Ammon's horn (tissue), 1 donor: ENCODE measurements at regions not wholly inside any gene's neighbourhood (a gene's known extent, or its start where the extent isn't known, plus 50 kb on each side); places are given as distances from the start of the nearest gene placed in this dataset.

Source experiments
- DNase-seq: peaks from one replicate; pipeline ENCODE4 v3.0.0-alpha.2; 2016; ENCODE audit warnings: low spot score

GRCh38 chr3:124091716-124092115 is 99.8 kb upstream of the ROPN1 start:
- DNase-seq, result peak; percentile 49

DNA sequence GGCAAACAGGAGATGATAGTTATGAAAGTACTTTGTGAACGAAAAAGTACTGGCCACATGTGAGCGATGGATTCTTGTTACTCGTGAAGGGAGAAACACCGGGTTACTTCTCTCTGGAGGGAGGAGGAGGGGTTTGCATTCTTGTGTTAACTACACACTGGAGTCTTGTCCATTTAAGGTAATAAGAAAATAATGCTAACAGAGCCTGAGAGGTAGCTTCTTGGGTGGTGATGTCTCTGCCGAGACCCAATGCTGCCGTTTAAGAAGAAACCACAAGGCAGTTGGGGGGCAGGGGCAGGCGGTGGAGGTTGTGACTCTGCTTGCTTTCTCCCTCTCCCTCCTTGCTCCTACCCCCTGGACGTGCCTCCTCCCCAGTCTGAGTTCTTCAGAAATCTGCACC is 100.9 kb upstream of the ROPN1 start:
- no peak for DNase-seq

DNA sequence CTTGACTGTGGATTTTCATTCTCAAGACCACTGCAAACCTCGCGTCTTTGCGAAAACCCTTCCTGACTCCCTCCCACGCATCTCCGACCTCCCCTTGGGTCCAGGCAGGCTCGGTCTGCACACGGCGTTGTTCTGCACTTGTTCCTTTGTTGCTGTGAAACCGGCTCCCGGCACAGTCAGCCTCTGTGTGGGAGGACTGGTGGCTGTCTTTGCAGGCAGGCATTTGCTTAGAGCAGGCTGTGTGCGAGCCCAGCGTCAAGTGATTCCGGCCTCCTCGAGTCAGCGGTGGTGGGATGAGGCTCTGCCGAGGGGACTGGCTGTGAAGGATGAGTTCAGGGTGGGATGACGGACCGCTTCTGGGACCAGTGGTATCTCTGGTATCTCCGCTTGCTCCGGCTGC is 102.6 kb upstream of the ROPN1 start:
- peak; percentile 80 for DNase-seq

DNA sequence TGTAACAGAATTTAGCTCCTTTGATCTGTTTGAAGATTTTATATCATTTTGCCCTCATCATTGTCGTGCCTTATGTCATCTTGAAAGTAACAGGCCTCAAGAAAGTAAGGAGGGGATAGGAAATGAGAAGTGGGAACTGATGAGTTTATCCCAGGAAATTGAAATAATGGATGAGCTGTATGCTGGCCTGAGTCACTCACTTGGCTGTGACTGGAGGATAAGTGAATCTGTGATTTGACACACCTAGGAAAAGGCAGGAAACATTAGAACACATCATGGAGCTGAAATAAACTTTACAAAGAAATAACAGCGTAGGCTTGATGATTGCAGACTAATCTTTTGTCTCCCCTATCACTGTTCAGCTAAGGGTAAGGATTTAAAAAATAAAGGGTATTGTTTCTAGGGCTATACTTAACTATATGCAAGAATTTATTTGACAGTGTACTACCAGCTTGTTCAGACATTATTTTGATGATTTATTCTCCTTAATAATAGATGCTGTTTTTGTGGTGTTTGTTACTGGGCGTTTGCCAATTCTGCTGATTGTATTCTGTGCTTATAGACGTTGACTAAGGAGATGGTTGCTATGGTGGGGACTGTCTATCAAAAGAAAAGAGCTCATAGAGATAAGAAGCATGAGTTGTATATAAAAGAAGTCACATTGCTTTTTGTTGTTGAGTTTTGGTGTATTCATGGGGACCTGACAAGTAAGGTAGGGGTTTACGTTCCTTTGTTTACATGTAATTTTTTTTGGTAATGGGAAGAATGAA is 105.6 kb upstream of the ROPN1 start:
- no peak for DNase-seq

- DNase-seq, result no peak
Observed at GRCh38 chr3:124101643-124102042, 109.7 kb upstream of the ROPN1 start.

DNA sequence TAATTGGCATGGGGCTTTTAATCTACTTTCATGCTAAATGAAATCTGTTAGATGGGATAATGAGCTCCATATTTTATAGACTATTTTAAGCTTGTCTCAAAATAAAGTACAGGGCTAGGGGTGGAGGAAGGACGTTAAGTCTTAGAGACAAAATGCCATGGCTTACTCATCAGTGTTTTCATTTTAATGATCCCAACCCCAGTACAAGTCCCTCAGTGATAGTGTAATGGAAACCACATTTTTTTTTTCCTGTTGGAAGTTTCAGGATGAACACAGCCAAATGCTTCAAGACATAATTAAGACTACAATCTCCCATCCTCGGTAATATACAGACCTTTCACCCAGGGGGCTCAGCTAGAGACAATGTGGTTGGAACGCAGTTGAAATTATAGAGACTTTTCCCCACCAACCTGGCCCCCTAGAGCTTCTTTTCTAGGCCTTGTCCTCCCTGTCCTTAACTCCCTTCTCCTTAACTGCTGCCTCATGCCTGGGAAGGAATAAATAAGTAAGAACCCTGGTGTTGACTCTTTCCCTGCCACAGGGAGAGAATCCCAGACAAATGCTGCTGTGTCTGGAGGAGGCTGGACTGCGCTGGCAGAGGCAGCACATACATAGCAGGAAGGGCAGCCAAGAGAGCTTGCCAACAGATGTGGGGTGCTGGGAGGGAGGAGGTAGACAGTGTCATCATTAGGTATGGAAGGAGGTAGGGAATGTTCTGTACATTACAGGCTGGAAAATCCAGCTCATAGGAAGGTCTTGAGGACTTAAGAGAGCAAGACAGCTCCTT is 115.4 kb upstream of the ROPN1 start:
- DNase-seq, result no peak

DNA sequence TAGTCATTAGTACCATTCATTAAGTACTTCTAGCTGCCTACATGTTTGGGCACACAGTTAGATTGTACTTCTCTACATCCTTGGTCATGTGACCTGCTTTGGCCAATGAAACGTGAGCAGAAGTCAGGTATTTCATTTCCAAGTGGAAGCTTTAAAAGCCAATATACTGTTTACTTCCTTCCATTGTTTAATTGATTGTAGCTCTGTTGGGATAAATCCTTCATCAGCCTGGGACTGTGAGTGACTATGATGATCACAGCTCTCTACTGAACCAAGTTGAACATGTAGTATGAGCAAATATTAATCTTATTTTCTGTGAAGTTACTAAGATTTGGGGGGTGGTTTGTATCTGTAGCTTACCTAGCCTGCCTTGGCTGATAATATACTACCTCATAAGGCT is 116.5 kb upstream of the ROPN1 start:
- DNase-seq, result no peak

- no peak for DNase-seq
Observed at GRCh38 chr3:124113485-124113884, 121.6 kb upstream of the ROPN1 start.

GRCh38 chr3:124115279-124115678 is 123.4 kb upstream of the ROPN1 start:
- no peak for DNase-seq

DNA sequence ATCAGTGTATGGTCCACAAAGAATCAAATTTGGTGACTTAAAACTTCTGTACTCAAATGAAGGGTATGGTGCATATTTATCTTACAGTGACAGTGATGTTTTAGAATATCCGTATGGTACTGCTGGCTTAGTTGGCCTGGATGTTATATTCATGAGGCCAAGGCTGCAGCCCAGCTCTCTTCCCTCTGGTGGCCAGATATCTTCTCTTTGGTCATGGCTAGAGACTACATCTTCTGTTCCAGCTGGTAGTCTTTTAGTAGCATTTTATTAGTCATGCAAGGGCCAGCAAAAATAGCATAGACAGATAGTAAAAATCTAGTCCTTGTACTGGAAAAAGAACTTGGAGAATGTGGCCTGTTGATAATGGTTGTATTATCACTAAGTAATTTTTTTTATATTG is 124.0 kb upstream of the ROPN1 start:
- DNase-seq, result no peak

- no peak for DNase-seq
Observed at GRCh38 chr3:124116906-124117305, 125.0 kb upstream of the ROPN1 start.

DNA sequence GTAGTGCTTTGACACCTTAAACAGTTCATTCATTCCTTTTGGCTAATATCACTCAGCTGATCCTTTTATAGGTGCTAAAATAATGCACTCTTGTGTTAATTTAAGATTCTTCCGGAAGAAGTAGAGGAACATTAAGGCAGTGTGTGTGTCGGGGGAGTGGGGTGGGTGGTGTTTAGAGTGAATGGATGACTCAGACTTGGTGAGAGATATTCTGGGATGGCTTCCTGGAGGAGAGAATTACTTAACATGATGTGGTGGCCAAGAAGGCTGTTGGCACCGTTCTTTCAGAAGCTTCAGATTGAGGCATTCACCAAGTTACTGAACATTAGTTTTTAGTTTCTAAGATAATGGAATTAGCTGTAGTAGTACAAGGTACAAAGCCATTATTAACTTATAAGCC is 125.6 kb upstream of the ROPN1 start:
- DNase-seq, result peak; percentile 46

GRCh38 chr3:124118397-124118796 is 126.5 kb upstream of the ROPN1 start:
- DNase-seq, result no peak

DNA sequence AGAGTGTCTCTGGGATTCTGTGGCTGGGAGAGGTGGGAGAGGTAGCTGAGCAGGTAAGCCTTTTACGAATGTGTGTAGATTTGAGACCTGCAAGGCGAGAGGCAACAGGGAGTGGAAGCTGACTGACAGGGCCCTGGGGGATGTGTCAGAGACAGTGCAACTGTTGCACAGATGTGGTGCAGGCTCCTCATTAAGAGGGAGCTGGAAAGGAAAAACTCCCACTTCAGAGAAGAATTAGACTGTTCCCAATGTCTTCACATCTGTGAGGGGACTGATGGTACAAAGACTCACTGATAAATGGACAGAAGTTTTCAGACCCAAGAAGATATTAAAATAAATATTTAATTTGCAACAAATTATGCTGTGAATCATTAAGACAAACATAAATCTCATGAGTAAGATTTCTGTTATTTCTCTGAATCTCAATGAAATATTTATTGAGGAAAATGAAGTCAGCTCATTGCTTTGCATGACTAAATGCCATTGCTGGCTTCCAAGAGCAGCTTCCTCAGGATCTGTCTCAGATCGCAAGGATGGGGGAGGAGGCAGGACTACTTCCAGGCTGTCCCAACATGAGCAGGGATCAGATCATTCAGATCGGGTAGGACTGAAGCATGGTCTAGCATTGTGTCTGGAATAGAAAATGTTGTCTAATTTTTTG is 127.3 kb upstream of the ROPN1 start:
- no peak for DNase-seq

GRCh38 chr3:124121379-124122312 is 129.7 kb upstream of the ROPN1 start:
- peak; percentile 24 for DNase-seq

- DNase-seq, result no peak
Observed at GRCh38 chr3:124125315-124125714, 133.4 kb upstream of the ROPN1 start.

DNA sequence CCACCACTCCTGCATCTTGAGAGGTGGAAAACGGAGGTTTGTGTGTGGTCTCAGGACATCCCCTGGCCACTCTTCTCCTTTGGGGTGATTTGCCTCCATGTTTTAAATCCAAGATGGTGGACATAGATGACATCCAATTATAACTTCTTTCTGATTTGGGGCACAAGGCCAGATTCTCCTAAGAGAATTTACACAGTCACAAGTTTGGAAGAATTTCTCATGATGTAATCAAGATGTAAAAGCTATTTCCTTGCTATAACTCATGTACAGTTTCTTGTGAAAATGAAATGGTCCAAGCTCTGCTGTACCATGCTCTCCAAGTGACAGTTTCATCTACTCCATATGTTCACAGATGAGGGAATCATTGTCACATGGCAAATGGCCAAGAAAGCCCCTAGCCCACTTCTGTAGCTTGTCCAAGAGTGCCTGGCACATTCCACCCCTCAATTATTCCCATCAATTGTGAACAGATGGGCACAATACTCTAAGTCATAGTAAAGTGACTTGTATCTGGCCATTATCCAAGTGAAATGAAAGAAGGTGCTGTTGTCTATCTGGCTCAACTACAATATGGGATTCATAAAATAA is 134.6 kb upstream of the ROPN1 start:
- no peak for DNase-seq

DNA sequence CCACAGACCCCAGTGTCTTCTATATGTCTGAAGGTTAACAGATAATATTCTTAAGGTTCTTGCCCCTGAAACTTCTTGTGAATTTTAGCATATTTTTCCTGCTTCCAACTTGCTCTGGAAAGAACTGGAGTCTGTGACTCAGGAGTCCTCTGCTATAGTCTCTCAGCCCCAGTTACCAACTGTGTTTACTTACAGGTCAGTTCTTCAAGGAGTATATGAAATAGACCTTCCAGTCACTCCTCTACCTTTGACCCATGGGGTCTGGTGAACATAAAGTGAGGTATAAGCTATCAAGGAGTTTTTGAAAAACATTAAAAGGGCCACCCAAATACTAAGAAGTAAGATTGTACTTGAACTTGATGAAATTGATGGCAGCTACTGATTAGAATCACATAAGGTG is 139.2 kb upstream of the ROPN1 start:
- no peak for DNase-seq

- DNase-seq, result no peak
Observed at GRCh38 chr3:124131580-124131979, 139.7 kb upstream of the ROPN1 start.

DNA sequence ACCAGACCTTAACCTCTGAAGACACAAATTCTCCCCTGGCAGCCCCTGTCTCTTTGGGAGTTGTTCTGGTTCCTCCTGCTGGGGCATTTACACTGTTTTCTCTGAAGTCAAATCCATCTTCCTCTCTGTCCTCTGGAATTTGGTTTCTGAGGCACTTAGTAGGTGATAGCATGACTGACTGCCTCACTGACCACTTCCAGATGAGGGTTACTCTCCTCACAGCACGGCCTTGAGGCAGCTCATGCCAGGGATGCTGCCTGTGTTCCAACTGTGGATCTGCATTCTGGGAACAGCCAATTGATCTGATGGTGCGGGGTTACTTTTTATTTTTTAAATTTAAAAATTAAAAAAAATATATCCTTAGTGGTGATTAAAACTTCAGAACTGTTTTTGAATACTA is 140.9 kb upstream of the ROPN1 start:
- no peak for DNase-seq

GRCh38 chr3:124133366-124133940 is 141.5 kb upstream of the ROPN1 start:
- DNase-seq, result no peak
